K562 (cell line): ENCODE measurements at regions not wholly inside any gene's neighbourhood (a gene's known extent, or its start where the extent isn't known, plus 50 kb on each side); places are given as distances from the start of the nearest gene placed in this dataset.

ENCODE experiments used
- ATAC-seq: fragments of 200-7000 bp; cut with Tn5 transposase; 3 replicates; pipeline ENCODE4 v1.9.1; 2020; ENCODE audit warnings: moderate library complexity
- BruUV-seq: library from RNA; stranded (reverse); fragments of 400-500 nt; replicated peaks from 2 replicates; lab custom pipeline; 2021; lab: Mats Ljungman, UMichigan
- CTCF ChIA-PET: fragments of 300-600 bp; formaldehyde crosslinking; extraction: SDS; loops from one replicate; lab custom pipeline; 2021; ENCODE audit warnings: low intra/inter-chr PET ratio; lab: Yijun Ruan, JAX
- POLR2A ChIA-PET: fragments of 300-600, 350-650 bp; sonication (Branson Sonifier 250); formaldehyde crosslinking; extraction: SDS; loops from one replicate; lab custom pipeline; 2021; ENCODE audit warnings: antibody characterized with exemption, inconsistent platforms; lab: Yijun Ruan, JAX
- DNase-seq, 4 experiments: peaks; one replicate each; pipeline versions ENCODE4 v3.0.0 to v3.0.0-alpha.2; 2011 to 2018; ENCODE audit warnings: low spot score in 3 of 4, mixed read lengths in 3 of 4; ENCODE audit errors: extremely low read depth in 1 of 4
- FAIRE-seq: peaks from 2 replicates; lab custom pipeline; 2011; peaks lifted over from hg19 to GRCh38; lab: Jason Lieb, UNC
- H2AFZ ChIP-seq: 2 replicates; pipeline ENCODE4 v1.6.0; 2011; ENCODE audit warnings: low read depth, low read length, control low read depth, inconsistent platforms
- H3K27ac ChIP-seq: fragments of 200-600 bp; 3 replicates; pipeline ENCODE4 v1.8.0; 2011; ENCODE audit warnings: low read depth, mild to moderate bottlenecking, control low read depth, inconsistent platforms, low read length, moderate library complexity, mixed read lengths; ENCODE audit errors: extremely low read depth
- H3K27me3 ChIP-seq, 2 experiments: fragments of 300-600 bp in 1 of 2; 2 replicates in 1 of 2; 3 replicates in 1 of 2; pipeline versions ENCODE4 v1.6.0 to v1.8.0; 2011; ENCODE audit warnings: inconsistent platforms in 2 of 2, low read length in 2 of 2, mild to moderate bottlenecking in 1 of 2, mixed read lengths in 1 of 2, moderate library complexity in 1 of 2; ENCODE audit not compliant: control insufficient read depth in 2 of 2, insufficient read depth in 2 of 2
- H3K36me3 ChIP-seq: fragments of 300-600 bp; 3 replicates; pipeline ENCODE4 v1.8.0; 2011; ENCODE audit warnings: mild to moderate bottlenecking, low read length, inconsistent platforms; ENCODE audit not compliant: control insufficient read depth, insufficient read depth
- H3K4me1 ChIP-seq, 2 experiments: fragments of 200-600 bp in 1 of 2; replicated peaks in 1 of 2; 2 replicates in 1 of 2; 3 replicates in 1 of 2; pipeline versions ENCODE4 v1.5.1 to v1.8.0; 2011; ENCODE audit warnings: inconsistent platforms in 2 of 2, low read length in 2 of 2, mild to moderate bottlenecking in 1 of 2, mixed read lengths in 1 of 2, moderate library complexity in 1 of 2; ENCODE audit not compliant: control insufficient read depth in 2 of 2, insufficient read depth in 2 of 2
- H3K4me2 ChIP-seq: 2 replicates; pipeline ENCODE4 v1.6.1; 2011; ENCODE audit warnings: low read length, control low read depth, inconsistent platforms, mixed read lengths; ENCODE audit not compliant: insufficient read depth
- H3K4me3 ChIP-seq: fragments of 200-600 bp; sonication (generic), shearing (Covaris generic); 2 replicates; pipeline ENCODE4 v1.5.1; 2016; ENCODE audit warnings: control low read depth, inconsistent platforms
- H3K79me2 ChIP-seq: fragments of 200-600 bp; 3 replicates; pipeline ENCODE4 v1.8.0; 2011; ENCODE audit warnings: low read length, inconsistent platforms; ENCODE audit not compliant: control insufficient read depth, insufficient read depth
- H3K9ac ChIP-seq, 2 experiments: 2 replicates each; pipeline versions ENCODE4 v1.6.0 to v1.6.1; 2011; ENCODE audit warnings: low read depth in 2 of 2, low read length in 2 of 2, control low read depth in 1 of 2, inconsistent platforms in 1 of 2, mild to moderate bottlenecking in 1 of 2, mixed read lengths in 1 of 2; ENCODE audit not compliant: insufficient read depth in 1 of 2
- H3K9me1 ChIP-seq: one replicate; pipeline ENCODE4 v1.6.0; 2011; ENCODE audit warnings: inconsistent platforms, mild to moderate bottlenecking, low read length, moderate library complexity; ENCODE audit not compliant: control insufficient read depth, insufficient read depth
- H3K9me3 ChIP-seq: replicated peaks from 2 replicates; pipeline ENCODE4 v1.5.1; 2011; ENCODE audit warnings: low read depth, low read length, inconsistent platforms; ENCODE audit not compliant: control insufficient read depth, insufficient read depth
- H4K20me1 ChIP-seq: replicated peaks from 2 replicates; pipeline ENCODE4 v1.6.1; 2011; ENCODE audit warnings: low read length, inconsistent platforms, mixed read lengths; ENCODE audit not compliant: control insufficient read depth, insufficient read depth
- CHD4 ChIP-seq: fragments of 200-600 bp; sonication (generic); IDR thresholded peaks from 3 replicates; pipeline ENCODE4 v1.6.1; 2012; ENCODE audit warnings: low read depth, mild to moderate bottlenecking, mixed read lengths, low read length, inconsistent platforms; ENCODE audit not compliant: insufficient read depth, insufficient replicate concordance, poor library complexity, severe bottlenecking
- CREBBP ChIP-seq: IDR thresholded peaks from one replicate; pipeline ENCODE4 v1.6.1; 2012; ENCODE audit warnings: low read depth, mild to moderate bottlenecking, control low read depth, inconsistent platforms, low read length
- CTBP1 ChIP-seq: fragments of 450-650 bp; IDR thresholded peaks from 2 replicates; pipeline ENCODE4 v1.6.1; 2016; ENCODE audit warnings: borderline replicate concordance
- GTF2E2 ChIP-seq: fragments of 200-800 bp; sonication (Bioruptor generic); IDR thresholded peaks from 2 replicates; pipeline ENCODE4 v1.6.1; 2016; ENCODE audit warnings: missing genetic modification characterization, missing compliant biosample characterization
- MBD2 ChIP-seq: sonication (generic); IDR thresholded peaks from 2 replicates; pipeline ENCODE4 v1.6.1; 2016; ENCODE audit warnings: low read depth, borderline replicate concordance
- PKNOX1 ChIP-seq: fragments of 450-650 bp; IDR thresholded peaks from 2 replicates; pipeline ENCODE4 v1.6.1; 2016
- POLR2H ChIP-seq: IDR thresholded peaks from 2 replicates; pipeline ENCODE4 v1.6.1; 2016; ENCODE audit warnings: missing genetic modification characterization, low read depth, mild to moderate bottlenecking, control low read depth, missing compliant biosample characterization, moderate library complexity
- SMARCC2 ChIP-seq: fragments of 450-650 bp; IDR thresholded peaks from 2 replicates; pipeline ENCODE4 v1.6.1; 2017; ENCODE audit warnings: antibody characterized with exemption, moderate library complexity, mild to moderate bottlenecking, low read depth
- SRSF3 ChIP-seq: fragments of 200-400 bp; formaldehyde crosslinking; IDR thresholded peaks from 2 replicates; pipeline ENCODE4 v1.6.1; 2016; ENCODE audit warnings: mild to moderate bottlenecking, low read length, moderate library complexity; ENCODE audit not compliant: insufficient read depth
- STAT5A ChIP-seq: IDR thresholded peaks from 2 replicates; pipeline ENCODE4 v1.6.1; 2012; ENCODE audit warnings: low read length, inconsistent platforms, borderline replicate concordance
- TSHZ1 ChIP-seq: fragments of 250-450 bp; sonication (Bioruptor Pico); IDR thresholded peaks from 2 replicates; pipeline ENCODE4 v1.4.0; 2020; ENCODE audit warnings: mild to moderate bottlenecking, moderate library complexity
- ZBTB8A ChIP-seq: fragments of 450-650 bp; IDR thresholded peaks from 2 replicates; pipeline ENCODE4 v1.6.1; 2018; ENCODE audit warnings: mild to moderate bottlenecking, moderate library complexity; ENCODE audit not compliant: partially characterized antibody
- ZNF354B ChIP-seq: fragments of 250-450 bp; sonication (Bioruptor Pico); IDR thresholded peaks from 2 replicates; pipeline ENCODE4 v1.4.0; 2020
- WGBS: fragments of 100-300 bp; shearing (Covaris generic); methylation state at CpG from one replicate; pipeline ENCODE4 v1.1.6; 2016; ENCODE audit warnings: low coverage, mixed read lengths; ENCODE audit not compliant: insufficient coverage; ENCODE audit errors: missing lambda C conversion rate; 5-methylcytosine and 5-hydroxymethylcytosine counted together
- in situ Hi-C: fragments of 300-500 bp; cut with MboI; formaldehyde crosslinking; loops from 4 replicates; pipeline ENCODE4 v1.15.0; 2018; ENCODE audit warnings: inconsistent platforms, mixed read lengths
- intact Hi-C: fragments of 100-400 bp; cut with micrococcal nuclease; formaldehyde crosslinking; loops from 2 replicates; pipeline ENCODE4 v1.14.2; 2022

- no peak overlapping the region for H2AFZ ChIP-seq
- ATAC-seq = no peak
- TF ChIP-seq SMARCC2 (no peak), ZNF354B (CRISPR knock-in tag) (no peak), CTBP1 (no peak), GTF2E2 (tag) (no peak), MBD2 (no peak), ZBTB8A (no peak), CHD4 (no peak), PKNOX1 (no peak), CREBBP (no peak), TSHZ1 (CRISPR knock-in tag) (no peak), POLR2H (tag) (no peak), STAT5A (no peak), SRSF3 (no peak)
- TF ChIP-seq, all 486 proteins: peak for 0
- Histone ChIP-seq H4K20me1 (no peaks in the 10 kb centered on the region), H3K36me3 (peaks cover 15% of the 10 kb centered on the region; the same call in 2 of the 3 replicates), H3K79me2 (no peaks in the 10 kb centered on the region), H3K9ac (no peak overlapping the region), H3K27me3 (no peaks in the 10 kb centered on the region), H3K9me3 (peaks cover 9% of the 10 kb centered on the region), H3K27ac (no peak overlapping the region), H3K4me1 (peaks cover 0 to 6% of the 10 kb centered on the region in 2 experiments; a peak in 1 of 5 replicates), H3K4me2 (no peak overlapping the region), H3K9me1 (no peaks in the 10 kb centered on the region), H3K4me3 (no peak overlapping the region)
- intact Hi-C loops = no loop called here
- in situ Hi-C loops = no loop called here
- POLR2A ChIA-PET = no interaction called here
- CTCF ChIA-PET = no interaction called here
- 17% methylated on average over 2 of the region's 2 CpGs for WGBS
- DNase-seq (no peak), FAIRE-seq (no peak)
- no TSS peak for BruUV-seq
Observed at GRCh38 chr2:75964646-75965045, 253.9 kb upstream of the GCFC2 start.
